ENCODE measurements at regions not wholly inside any gene's neighbourhood (a gene's known extent, or its start where the extent isn't known, plus 50 kb on each side); places are given as distances from the start of the nearest gene placed in this dataset.

DNA sequence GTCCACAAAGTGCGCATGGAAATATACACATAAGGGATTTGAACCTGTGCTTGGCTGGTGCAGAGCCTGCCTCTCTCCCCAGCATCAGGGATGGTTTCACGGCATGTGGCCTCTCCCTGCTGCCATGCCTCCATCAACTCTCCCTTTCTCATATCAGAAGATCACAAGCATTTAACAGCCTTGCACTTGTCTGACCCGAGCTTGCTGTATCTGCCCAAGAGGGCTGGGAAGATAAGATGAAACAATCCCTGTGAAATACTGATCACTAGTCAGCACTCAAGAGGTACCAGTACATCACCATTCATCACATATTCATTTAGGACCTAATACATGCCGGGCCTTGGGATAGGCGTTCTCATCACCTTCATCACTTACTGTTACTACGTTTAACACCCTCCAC is 107.6 kb upstream of the ARHGEF3 start:
- TF ChIP-seq, protein P1, sequence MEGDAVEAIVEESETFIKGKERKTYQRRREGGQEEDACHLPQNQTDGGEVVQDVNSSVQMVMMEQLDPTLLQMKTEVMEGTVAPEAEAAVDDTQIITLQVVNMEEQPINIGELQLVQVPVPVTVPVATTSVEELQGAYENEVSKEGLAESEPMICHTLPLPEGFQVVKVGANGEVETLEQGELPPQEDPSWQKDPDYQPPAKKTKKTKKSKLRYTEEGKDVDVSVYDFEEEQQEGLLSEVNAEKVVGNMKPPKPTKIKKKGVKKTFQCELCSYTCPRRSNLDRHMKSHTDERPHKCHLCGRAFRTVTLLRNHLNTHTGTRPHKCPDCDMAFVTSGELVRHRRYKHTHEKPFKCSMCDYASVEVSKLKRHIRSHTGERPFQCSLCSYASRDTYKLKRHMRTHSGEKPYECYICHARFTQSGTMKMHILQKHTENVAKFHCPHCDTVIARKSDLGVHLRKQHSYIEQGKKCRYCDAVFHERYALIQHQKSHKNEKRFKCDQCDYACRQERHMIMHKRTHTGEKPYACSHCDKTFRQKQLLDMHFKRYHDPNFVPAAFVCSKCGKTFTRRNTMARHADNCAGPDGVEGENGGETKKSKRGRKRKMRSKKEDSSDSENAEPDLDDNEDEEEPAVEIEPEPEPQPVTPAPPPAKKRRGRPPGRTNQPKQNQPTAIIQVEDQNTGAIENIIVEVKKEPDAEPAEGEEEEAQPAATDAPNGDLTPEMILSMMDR (IDR thresholded peaks at IDR 0.05; ENCODE audit: insufficient read depth, low read depth, low read length) = no peak
- no peak for DNase-seq (ENCODE audit: low read depth)
- H3K4me3 ChIP-seq (ENCODE audit: low read depth, low read length) = no peak overlapping the region

DNA sequence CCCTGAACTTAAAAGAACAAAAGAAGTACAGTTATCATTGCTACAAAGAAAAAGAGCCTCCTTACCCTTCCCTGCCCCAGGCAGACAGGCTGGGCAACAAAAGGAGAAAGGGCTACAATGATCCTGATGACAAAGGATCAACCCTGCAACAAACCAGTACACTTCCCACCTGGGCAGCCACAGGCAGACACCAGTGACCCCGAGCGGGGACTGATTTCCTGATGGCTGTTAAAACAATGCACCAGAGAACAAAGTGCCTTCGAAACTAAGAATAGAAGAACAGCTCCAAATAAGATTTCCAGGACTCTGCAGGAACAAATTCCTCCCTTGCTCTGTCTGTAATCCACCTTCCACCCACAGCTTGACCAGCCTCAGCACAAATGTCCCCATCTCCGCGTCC is 106.3 kb upstream of the ARHGEF3 start:
- no peak for DNase-seq (ENCODE audit: low read depth)
- TF ChIP-seq, protein P1 (IDR thresholded peaks at IDR 0.05; ENCODE audit: insufficient read depth, low read depth, low read length) = no peak
- H3K4me3 ChIP-seq (ENCODE audit: low read depth, low read length) = no peak overlapping the region

DNA sequence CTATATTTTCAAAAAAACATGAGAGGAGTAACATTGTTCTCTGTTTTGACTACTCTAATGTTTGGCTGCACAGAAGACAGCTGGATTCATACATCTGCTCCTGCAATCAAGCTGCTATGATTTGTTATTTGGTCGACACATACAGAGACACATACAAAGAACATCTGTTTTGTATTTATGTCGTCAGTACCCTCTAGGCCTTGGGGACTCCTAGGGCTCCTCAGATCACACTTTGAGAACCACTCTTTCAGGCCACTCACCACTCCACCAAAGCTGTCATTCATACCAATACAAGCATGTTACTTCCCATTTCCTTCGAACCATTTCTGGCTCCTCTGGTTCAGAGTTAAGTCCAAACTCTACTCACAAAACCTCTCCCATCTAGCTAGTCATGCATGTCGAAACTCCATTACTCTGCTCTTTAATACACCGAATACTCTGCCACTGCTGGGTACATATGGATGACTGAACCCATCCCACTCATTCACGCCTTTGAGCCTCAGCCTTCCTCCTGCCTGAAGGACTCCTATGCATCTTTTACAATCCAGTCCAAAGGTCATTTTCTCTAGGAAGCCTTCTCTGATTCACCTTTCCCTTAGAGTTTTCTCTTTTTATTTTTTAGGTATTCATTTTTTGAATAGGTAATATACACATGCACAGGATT is 102.9 kb upstream of the ARHGEF3 start:
- no peak for DNase-seq (ENCODE audit: low read depth)
- TF ChIP-seq, protein P1 (IDR thresholded peaks at IDR 0.05; ENCODE audit: insufficient read depth, low read depth, low read length) = no peak

DNA sequence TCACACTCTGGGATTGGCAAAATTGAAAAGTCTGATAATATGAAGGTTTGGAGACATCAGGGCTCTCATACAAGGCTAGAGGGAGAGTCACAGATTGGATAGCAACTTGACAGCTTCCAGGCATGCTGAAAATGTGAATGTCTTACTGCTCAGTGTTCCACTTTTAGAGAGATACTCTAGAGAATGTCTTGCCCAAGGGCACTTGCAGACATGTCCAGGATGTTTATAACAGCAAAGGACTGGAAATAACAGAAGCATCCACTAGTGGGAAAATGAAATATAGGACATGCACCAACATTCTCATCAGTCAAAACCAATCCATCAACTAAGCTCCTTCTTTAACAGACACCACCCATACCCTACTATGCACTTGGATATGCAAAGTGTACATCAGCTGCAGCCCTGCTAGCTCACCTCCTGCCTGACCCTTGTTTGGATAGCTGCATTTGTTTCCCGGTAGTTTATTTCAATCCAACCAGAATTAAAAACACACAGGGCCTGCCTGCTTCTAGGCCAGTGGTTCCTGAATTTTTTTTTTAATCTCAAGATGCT is 101.6 kb upstream of the ARHGEF3 start:
- no peak overlapping the region for H3K4me3 ChIP-seq (ENCODE audit: low read depth, low read length)
- TF ChIP-seq, protein P1 (IDR thresholded peaks at IDR 0.05; ENCODE audit: insufficient read depth, low read depth, low read length) = no peak
- DNase-seq (ENCODE audit: low read depth) = peak; percentile 30

More for the DNA sequence above, 102.9 kb upstream of the ARHGEF3 start:
- H3K4me3 ChIP-seq (ENCODE audit: low read depth, low read length) = no peak overlapping the region

- TF ChIP-seq, protein P1 (IDR thresholded peaks at IDR 0.05; ENCODE audit: insufficient read depth, low read depth, low read length) = no peak
- H3K4me3 ChIP-seq (ENCODE audit: low read depth, low read length) = no peak overlapping the region
- no peak for DNase-seq (ENCODE audit: low read depth)
Measured at GRCh38 chr3:56902468-56903160, 100.9 kb upstream of the ARHGEF3 start.

DNA sequence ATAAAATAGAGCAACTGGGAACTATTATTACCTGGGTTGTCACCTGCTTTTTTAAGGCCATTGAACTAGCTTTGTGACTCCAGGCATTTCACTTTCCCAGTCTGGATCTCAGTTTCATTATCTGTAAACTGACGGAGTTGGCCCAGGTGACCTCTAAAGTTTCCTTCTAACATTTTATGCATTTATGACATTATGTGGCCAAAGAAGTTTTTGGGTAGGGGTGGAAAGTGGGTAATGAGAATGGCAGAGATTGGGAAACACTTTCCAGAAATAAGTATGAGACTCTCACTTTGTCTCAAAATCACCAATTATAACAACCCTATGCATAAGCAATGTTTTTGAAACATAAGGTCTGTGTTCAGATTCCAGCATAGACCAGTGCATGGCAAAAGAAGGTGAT is 99.1 kb upstream of the ARHGEF3 start:
- TF ChIP-seq, protein P1 (IDR thresholded peaks at IDR 0.05; ENCODE audit: insufficient read depth, low read depth, low read length) = no peak
- no peak for DNase-seq (ENCODE audit: low read depth)
- no peak overlapping the region for H3K4me3 ChIP-seq (ENCODE audit: low read depth, low read length)
